GM23248 (cell line): ENCODE measurements at regions not wholly inside any gene's neighbourhood (a gene's known extent, or its start where the extent isn't known, plus 50 kb on each side); places are given as distances from the start of the nearest gene placed in this dataset.

ENCODE experiments used
- EZH2 ChIP-seq: fragments of 200-600 bp; sonication (generic); IDR thresholded peaks from 2 replicates; pipeline ENCODE4 v1.6.1; 2018; ENCODE audit warnings: antibody characterized with exemption, mild to moderate bottlenecking; ENCODE audit not compliant: insufficient read depth, poor library complexity, severe bottlenecking
- EZH2phosphoT487 ChIP-seq: fragments of 200-600 bp; sonication (generic); IDR thresholded peaks from 2 replicates; pipeline ENCODE4 v1.6.1; 2018; ENCODE audit warnings: antibody characterized with exemption, moderate library complexity, mild to moderate bottlenecking, low read depth; ENCODE audit not compliant: insufficient read depth

GRCh38 chr12:78489990-78490389 lies 374.6 kb upstream of the SYT1 start:
- no peak for TF ChIP-seq EZH2phosphoT487
- TF ChIP-seq EZH2 = no peak
